ENCODE measurements at regions not wholly inside any gene's neighbourhood (a gene's known extent, or its start where the extent isn't known, plus 50 kb on each side); places are given as distances from the start of the nearest gene placed in this dataset.

DNA sequence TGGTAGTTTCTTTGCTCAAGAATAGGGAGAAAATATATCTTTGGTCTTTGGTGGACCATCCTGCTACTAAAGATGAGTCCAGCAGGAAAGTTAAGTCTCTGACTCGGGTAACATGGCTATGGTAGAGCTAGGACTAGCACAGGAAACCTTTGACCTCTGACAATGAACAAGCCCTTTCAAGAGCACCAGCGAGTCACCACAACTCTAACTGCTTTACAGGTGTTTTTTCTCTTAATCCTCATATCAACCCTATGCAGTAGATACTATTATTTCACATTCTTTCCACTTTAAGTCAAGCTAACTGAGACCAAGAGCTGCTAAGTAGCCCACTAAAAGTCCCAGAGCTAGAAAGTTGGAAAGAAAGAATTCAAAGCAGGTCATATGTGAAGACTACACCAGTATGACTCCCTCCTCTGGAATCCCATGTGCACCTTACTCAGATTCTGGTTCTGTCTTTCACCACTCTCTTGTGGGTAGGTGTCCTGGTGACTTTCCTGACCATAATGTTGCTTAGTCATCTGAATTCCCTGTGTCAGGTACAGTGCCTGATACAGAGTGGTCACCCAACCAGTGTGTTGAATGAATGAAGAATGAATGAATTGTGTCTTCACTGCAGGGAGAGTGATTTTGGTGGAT, 53.8 kb upstream of the ME3 start:
- no peak for DNase-seq

DNA sequence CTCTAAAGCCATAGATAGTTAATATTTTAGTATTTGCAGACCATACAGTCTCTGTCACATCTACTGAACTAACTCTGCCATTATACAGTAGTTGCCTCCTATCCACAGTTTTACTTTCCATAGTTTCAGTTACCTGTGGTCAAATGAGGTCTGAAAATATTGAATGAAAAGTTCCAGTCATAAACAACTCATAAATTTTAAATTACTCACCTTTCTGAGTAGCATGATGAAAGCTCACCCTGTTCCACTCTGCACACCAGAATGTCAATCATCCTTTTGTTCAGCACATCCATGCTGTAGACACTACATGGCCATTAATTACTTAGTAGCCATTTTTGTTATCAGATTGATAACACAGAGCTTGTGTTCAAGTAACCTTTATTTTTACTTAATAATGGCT, 51.7 kb upstream of the ME3 start:
- DNase-seq = no peak

DNA sequence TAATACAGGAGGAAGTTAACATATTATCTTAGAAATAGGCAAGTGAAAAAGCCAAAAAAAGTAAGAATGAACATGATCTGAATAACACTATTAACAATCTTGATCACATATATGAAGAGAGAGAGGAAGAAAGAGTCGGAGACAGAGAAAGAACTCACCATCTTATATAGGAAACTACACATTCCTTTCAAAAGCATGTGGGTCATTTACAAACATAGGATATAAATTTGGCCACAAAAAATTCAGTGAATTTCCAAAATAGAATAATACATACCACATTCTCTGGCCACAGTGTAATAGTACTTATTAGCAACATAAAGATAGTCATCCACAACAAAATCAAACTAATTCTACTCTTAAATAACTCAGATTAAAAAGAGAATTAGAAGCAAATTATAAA, 50.9 kb upstream of the ME3 start:
- DNase-seq = no peak

DNA sequence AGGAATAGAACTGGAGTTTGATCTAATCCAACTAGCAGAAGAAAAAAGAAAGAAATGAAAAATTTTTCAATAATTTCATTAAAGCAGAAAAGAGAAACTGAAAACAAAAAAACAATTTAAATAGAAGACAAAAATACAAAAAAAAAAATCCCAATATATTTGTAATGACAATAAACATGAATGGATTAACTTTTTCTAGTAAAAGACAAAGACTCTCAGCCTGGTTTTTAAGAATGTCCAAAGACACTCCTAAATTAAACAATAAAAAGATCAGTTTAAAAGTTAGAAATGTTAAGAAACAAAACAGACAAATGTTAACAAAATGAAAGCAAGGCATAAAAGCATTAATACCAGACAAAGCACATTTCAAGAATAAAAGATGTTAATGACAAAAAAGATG, 50.3 kb upstream of the ME3 start:
- DNase-seq = no peak

Data from Kasumi-1 (cell line).